ENCODE measurements at regions not wholly inside any gene's neighbourhood (a gene's known extent, or its start where the extent isn't known, plus 50 kb on each side); places are given as distances from the start of the nearest gene placed in this dataset.
"Not testable (repeated sequence)": the region's sequence is repeated elsewhere in the genome, so short reads cannot be mapped to it uniquely, and the experiment has no call there.

- intact Hi-C loops (cut with micrococcal nuclease), result no loop called here
- FAIRE-seq, result no peak
- POLR2A ChIA-PET, result no interaction called here
Measured at GRCh38 chr5:74440341-74440740, 200.2 kb downstream of the ENC1 start.

GRCh38 chr5:74437870-74438269 lies 202.7 kb downstream of the ENC1 start:
- DNase-seq (ENCODE audit: low read depth, low spot score); H3K9ac ChIP-seq (replicated peaks; ENCODE audit: extremely low read depth, insufficient read depth, low read length); H3K4me3 ChIP-seq (replicated peaks in 1 of 3; ENCODE audit: insufficient read depth in 1 of 3, low read depth in 1 of 3, low read length in 3 of 3); H4K20me1 ChIP-seq (replicated peaks; ENCODE audit: control insufficient read depth, extremely low read depth, insufficient read depth, low read length); H3K9me3 ChIP-seq (replicated peaks; ENCODE audit: control insufficient read depth, insufficient read depth, low read length); H3K9me1 ChIP-seq (replicated peaks; ENCODE audit: control insufficient read depth, extremely low read depth, insufficient read depth, low read length); dilution Hi-C loops (cut with MboI; ENCODE audit: extremely low pct_ligation_motif_present, low sequenced_read_pairs); BruUV-seq (replicated peaks); H3K27me3 ChIP-seq (ENCODE audit: control insufficient read depth in 2 of 2, insufficient read depth in 2 of 2, low read length in 2 of 2); H3K79me2 ChIP-seq (ENCODE audit: control insufficient read depth, insufficient read depth, low read length); H2AFZ ChIP-seq (ENCODE audit: low read depth, low read length); H3K4me2 ChIP-seq (ENCODE audit: insufficient read depth, low read length); H3K27ac ChIP-seq (ENCODE audit: insufficient read depth, low read depth, low read length); POLR2A ChIA-PET; FAIRE-seq; H3K36me3 ChIP-seq (ENCODE audit: control insufficient read depth in 2 of 2, extremely low read depth in 1 of 2, insufficient read depth in 2 of 2, low read length in 2 of 2): not testable (repeated sequence)
- intact Hi-C loops (cut with micrococcal nuclease), result loop anchor here (10.0 kb wide), 1 partner anchor 403 kb away; no protein-coding TSS in a partner anchor
- CTCF ChIA-PET, result interaction anchor here (2.2 kb wide), 1 partner anchor 8 kb away, joined by 10 read pairs; no protein-coding TSS in a partner anchor
- H3K4me1 ChIP-seq (ENCODE audit: control insufficient read depth, extremely low read depth, insufficient read depth, low read length), result peaks cover 22% of the 10 kb centered on the region

More at GRCh38 chr5:74440341-74440740, 200.2 kb downstream of the ENC1 start:
- no peaks in the 10 kb centered on the region for H3K9me1 ChIP-seq (replicated peaks; ENCODE audit: control insufficient read depth, extremely low read depth, insufficient read depth, low read length)
- no peaks in the 10 kb centered on the region for H3K27me3 ChIP-seq (ENCODE audit: control insufficient read depth in 2 of 2, insufficient read depth in 2 of 2, low read length in 2 of 2)
- H3K36me3 ChIP-seq (ENCODE audit: control insufficient read depth in 2 of 2, extremely low read depth in 1 of 2, insufficient read depth in 2 of 2, low read length in 2 of 2), result no peaks in the 10 kb centered on the region
- H3K79me2 ChIP-seq (ENCODE audit: control insufficient read depth, insufficient read depth, low read length), result no peaks in the 10 kb centered on the region
- H3K27ac ChIP-seq (ENCODE audit: insufficient read depth, low read depth, low read length), result no peak overlapping the region
- no TSS peak for BruUV-seq (replicated peaks)
- no peaks in the 10 kb centered on the region for H3K9me3 ChIP-seq (replicated peaks; ENCODE audit: control insufficient read depth, insufficient read depth, low read length)
- no peak for DNase-seq (ENCODE audit: low read depth, low spot score)
- H3K4me1 ChIP-seq (ENCODE audit: control insufficient read depth, extremely low read depth, insufficient read depth, low read length), result no peaks in the 10 kb centered on the region
- TF ChIP-seq CTCF (IDR thresholded peaks at IDR 0.05; ENCODE audit: extremely low read depth in 1 of 2, insufficient read depth in 1 of 2, low read depth in 1 of 2, low read length in 2 of 2), result no peak
- no peak for TF ChIP-seq POLR2AphosphoS5 (IDR thresholded peaks at IDR 0.05; ENCODE audit: insufficient read depth, low read depth, low read length)
- no peak for TF ChIP-seq POLR2A (IDR thresholded peaks at IDR 0.05; ENCODE audit: low read depth, low read length)
- no peak for TF ChIP-seq JUN (IDR thresholded peaks at IDR 0.05; ENCODE audit: borderline replicate concordance, insufficient read depth, insufficient read length, low read depth)
- no peak for TF ChIP-seq GATA2 (IDR thresholded peaks at IDR 0.05; ENCODE audit: insufficient read depth, insufficient read length, low read depth, low read length)
- TF ChIP-seq, protein P1, sequence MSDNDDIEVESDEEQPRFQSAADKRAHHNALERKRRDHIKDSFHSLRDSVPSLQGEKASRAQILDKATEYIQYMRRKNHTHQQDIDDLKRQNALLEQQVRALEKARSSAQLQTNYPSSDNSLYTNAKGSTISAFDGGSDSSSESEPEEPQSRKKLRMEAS (IDR thresholded peaks at IDR 0.05; ENCODE audit: insufficient read depth, insufficient read length), result no peak
- no peak for TF ChIP-seq EZH2 (IDR thresholded peaks at IDR 0.05; ENCODE audit: borderline replicate concordance, low read depth, low read length, severe bottlenecking)
- TF ChIP-seq FOS (IDR thresholded peaks at IDR 0.05; ENCODE audit: borderline replicate concordance, insufficient read depth, low read length), result no peak
- no peak for TF ChIP-seq MYC (IDR thresholded peaks at IDR 0.05; ENCODE audit: low read depth, low read length)
- no peak overlapping the region for H3K4me2 ChIP-seq (ENCODE audit: insufficient read depth, low read length)
- no peak overlapping the region for H3K4me3 ChIP-seq (replicated peaks in 1 of 3; ENCODE audit: insufficient read depth in 1 of 3, low read depth in 1 of 3, low read length in 3 of 3)
- CTCF ChIA-PET, result interaction anchor here (2.2 kb wide), 1 partner anchor 10 kb away, joined by 10 read pairs; no protein-coding TSS in a partner anchor
- dilution Hi-C loops (cut with MboI; ENCODE audit: extremely low pct_ligation_motif_present, low sequenced_read_pairs), result no loop called here
- no peak overlapping the region for H2AFZ ChIP-seq (ENCODE audit: low read depth, low read length)
- no peaks in the 10 kb centered on the region for H4K20me1 ChIP-seq (replicated peaks; ENCODE audit: control insufficient read depth, extremely low read depth, insufficient read depth, low read length)
- no peak overlapping the region for H3K9ac ChIP-seq (replicated peaks; ENCODE audit: extremely low read depth, insufficient read depth, low read length)

Measured in endothelial cell of umbilical vein (primary cell).